HL-60 (cell line): ENCODE measurements at regions not wholly inside any gene's neighbourhood (a gene's known extent, or its start where the extent isn't known, plus 50 kb on each side); places are given as distances from the start of the nearest gene placed in this dataset.

Source experiments
- GABPA ChIP-seq: IDR thresholded peaks from 2 replicates; pipeline ENCODE4 v1.6.1; 2012; ENCODE audit warnings: low read depth
- POLR2AphosphoS5 ChIP-seq: IDR thresholded peaks from 2 replicates; pipeline ENCODE4 v1.6.1; 2012; ENCODE audit warnings: low read depth
- TF ChIP-seq, protein P1 (sequence below): IDR thresholded peaks from one replicate; pipeline ENCODE4 v1.5.1; 2011; ENCODE audit warnings: low read length, control low read depth, inconsistent platforms; ENCODE audit not compliant: insufficient read depth
- TF ChIP-seq, protein P2 (sequence below): IDR thresholded peaks from 2 replicates; pipeline ENCODE4 v1.6.1; 2012; ENCODE audit warnings: low read depth; ENCODE audit not compliant: insufficient replicate concordance

DNA sequence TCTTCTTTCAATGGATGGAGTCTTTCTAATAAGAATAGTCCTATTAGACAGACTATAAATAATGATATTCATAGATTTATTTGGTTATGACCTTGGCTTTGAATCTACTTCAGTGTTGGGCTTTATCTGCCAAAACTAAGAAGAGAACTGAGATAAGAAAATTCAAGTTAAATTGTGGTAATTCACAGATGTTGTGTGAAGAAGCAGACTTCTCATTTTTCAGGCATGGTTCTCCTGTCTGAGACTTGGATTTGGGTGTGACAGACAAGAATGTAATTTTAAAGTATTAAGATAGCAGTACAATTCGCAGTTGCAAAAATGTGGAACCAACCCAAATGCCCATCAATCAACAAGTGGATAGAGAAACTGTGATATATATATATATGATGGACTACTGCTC lies 124.7 kb downstream of the QPCT start:
- TF ChIP-seq, protein P1, sequence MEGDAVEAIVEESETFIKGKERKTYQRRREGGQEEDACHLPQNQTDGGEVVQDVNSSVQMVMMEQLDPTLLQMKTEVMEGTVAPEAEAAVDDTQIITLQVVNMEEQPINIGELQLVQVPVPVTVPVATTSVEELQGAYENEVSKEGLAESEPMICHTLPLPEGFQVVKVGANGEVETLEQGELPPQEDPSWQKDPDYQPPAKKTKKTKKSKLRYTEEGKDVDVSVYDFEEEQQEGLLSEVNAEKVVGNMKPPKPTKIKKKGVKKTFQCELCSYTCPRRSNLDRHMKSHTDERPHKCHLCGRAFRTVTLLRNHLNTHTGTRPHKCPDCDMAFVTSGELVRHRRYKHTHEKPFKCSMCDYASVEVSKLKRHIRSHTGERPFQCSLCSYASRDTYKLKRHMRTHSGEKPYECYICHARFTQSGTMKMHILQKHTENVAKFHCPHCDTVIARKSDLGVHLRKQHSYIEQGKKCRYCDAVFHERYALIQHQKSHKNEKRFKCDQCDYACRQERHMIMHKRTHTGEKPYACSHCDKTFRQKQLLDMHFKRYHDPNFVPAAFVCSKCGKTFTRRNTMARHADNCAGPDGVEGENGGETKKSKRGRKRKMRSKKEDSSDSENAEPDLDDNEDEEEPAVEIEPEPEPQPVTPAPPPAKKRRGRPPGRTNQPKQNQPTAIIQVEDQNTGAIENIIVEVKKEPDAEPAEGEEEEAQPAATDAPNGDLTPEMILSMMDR = no peak
- TF ChIP-seq POLR2AphosphoS5 = no peak
- no peak for TF ChIP-seq GABPA
- TF ChIP-seq, protein P2, sequence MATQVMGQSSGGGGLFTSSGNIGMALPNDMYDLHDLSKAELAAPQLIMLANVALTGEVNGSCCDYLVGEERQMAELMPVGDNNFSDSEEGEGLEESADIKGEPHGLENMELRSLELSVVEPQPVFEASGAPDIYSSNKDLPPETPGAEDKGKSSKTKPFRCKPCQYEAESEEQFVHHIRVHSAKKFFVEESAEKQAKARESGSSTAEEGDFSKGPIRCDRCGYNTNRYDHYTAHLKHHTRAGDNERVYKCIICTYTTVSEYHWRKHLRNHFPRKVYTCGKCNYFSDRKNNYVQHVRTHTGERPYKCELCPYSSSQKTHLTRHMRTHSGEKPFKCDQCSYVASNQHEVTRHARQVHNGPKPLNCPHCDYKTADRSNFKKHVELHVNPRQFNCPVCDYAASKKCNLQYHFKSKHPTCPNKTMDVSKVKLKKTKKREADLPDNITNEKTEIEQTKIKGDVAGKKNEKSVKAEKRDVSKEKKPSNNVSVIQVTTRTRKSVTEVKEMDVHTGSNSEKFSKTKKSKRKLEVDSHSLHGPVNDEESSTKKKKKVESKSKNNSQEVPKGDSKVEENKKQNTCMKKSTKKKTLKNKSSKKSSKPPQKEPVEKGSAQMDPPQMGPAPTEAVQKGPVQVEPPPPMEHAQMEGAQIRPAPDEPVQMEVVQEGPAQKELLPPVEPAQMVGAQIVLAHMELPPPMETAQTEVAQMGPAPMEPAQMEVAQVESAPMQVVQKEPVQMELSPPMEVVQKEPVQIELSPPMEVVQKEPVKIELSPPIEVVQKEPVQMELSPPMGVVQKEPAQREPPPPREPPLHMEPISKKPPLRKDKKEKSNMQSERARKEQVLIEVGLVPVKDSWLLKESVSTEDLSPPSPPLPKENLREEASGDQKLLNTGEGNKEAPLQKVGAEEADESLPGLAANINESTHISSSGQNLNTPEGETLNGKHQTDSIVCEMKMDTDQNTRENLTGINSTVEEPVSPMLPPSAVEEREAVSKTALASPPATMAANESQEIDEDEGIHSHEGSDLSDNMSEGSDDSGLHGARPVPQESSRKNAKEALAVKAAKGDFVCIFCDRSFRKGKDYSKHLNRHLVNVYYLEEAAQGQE = no peak
